H1 (cell line): ENCODE measurements at regions not wholly inside any gene's neighbourhood (a gene's known extent, or its start where the extent isn't known, plus 50 kb on each side); places are given as distances from the start of the nearest gene placed in this dataset.

Experiments
- CTCF ChIA-PET: fragments of 300-600 bp; sonication (Branson Sonifier 250); formaldehyde crosslinking; loops from one replicate; lab custom pipeline; 2021; ENCODE audit not compliant: partially characterized antibody; lab: Charles Lee
- POLR2A ChIA-PET: fragments of 300-600 bp; sonication (Branson Sonifier 250); formaldehyde crosslinking; loops from one replicate; lab custom pipeline; 2021; ENCODE audit warnings: inconsistent platforms; ENCODE audit not compliant: partially characterized antibody; lab: Charles Lee
- DNase-seq, 2 experiments: peaks; one replicate each; pipeline versions ENCODE4 v3.0.0 to v3.0.0-alpha.2; 2010 to 2022; ENCODE audit warnings: low spot score in 2 of 2, low read depth in 1 of 2, mixed read lengths in 1 of 2
- FAIRE-seq: peaks from 2 replicates; lab custom pipeline; 2011; peaks lifted over from hg19 to GRCh38; lab: Jason Lieb, UNC
- H2AFZ ChIP-seq: 2 replicates; pipeline ENCODE4 v1.8.1; 2012; ENCODE audit warnings: low read length, inconsistent platforms
- H2AK5ac ChIP-seq: 2 replicates; pipeline ENCODE4 v1.6.1; 2013; ENCODE audit warnings: low read depth, low read length
- H2BK120ac ChIP-seq: replicated peaks from 2 replicates; pipeline ENCODE3; 2013; ENCODE audit warnings: low read depth, low read length, inconsistent platforms
- H2BK12ac ChIP-seq: 2 replicates; pipeline ENCODE4 v1.6.1; 2013; ENCODE audit warnings: low read depth, low read length
- H2BK15ac ChIP-seq: 2 replicates; pipeline ENCODE4 v1.6.1; 2013; ENCODE audit warnings: low read length
- H2BK20ac ChIP-seq: 2 replicates; pipeline ENCODE4 v1.6.1; 2013; ENCODE audit warnings: low read length
- H2BK5ac ChIP-seq: 2 replicates; pipeline ENCODE4 v1.6.1; 2013; ENCODE audit warnings: low read depth, low read length
- H3K14ac ChIP-seq: 2 replicates; pipeline ENCODE4 v1.6.1; 2013; ENCODE audit warnings: inconsistent platforms; ENCODE audit not compliant: insufficient read length
- H3K18ac ChIP-seq: 2 replicates; pipeline ENCODE4 v1.6.1; 2013; ENCODE audit warnings: low read length; ENCODE audit errors: extremely low read depth
- H3K23ac ChIP-seq: 2 replicates; pipeline ENCODE4 v1.6.1; 2013; ENCODE audit warnings: inconsistent platforms; ENCODE audit not compliant: insufficient read length
- H3K23me2 ChIP-seq: 2 replicates; pipeline ENCODE4 v1.6.1; 2013; ENCODE audit warnings: low read depth, low read length
- H3K27ac ChIP-seq: 2 replicates; pipeline ENCODE4 v1.6.1; 2011; ENCODE audit warnings: low read depth, low read length, inconsistent platforms
- H3K27me3 ChIP-seq, 4 experiments: replicated peaks in 1 of 4; 1 replicate in 1 of 4; 2 replicates in 3 of 4; pipeline versions ENCODE4 v1.6.1 to v1.8.1; 2011 to 2013; ENCODE audit warnings: low read length in 3 of 4, mild to moderate bottlenecking in 3 of 4, inconsistent platforms in 2 of 4, mixed read lengths in 2 of 4, moderate library complexity in 1 of 4; ENCODE audit not compliant: control insufficient read depth in 3 of 4, insufficient read depth in 3 of 4; ENCODE audit errors: extremely low read depth in 1 of 4
- H3K36me3 ChIP-seq, 4 experiments: 2 replicates each; pipeline versions ENCODE4 v1.6.1 to v1.8.1; 2011 to 2013; ENCODE audit warnings: mild to moderate bottlenecking in 4 of 4, low read length in 3 of 4, moderate library complexity in 2 of 4, control low read depth in 1 of 4, inconsistent platforms in 1 of 4; ENCODE audit not compliant: insufficient read depth in 4 of 4, control insufficient read depth in 2 of 4
- H3K4ac ChIP-seq: replicated peaks from 2 replicates; pipeline ENCODE3; 2013; ENCODE audit warnings: low read length, low read depth, mixed read lengths, inconsistent platforms; ENCODE audit not compliant: insufficient read length
- H3K4me1 ChIP-seq, 4 experiments: replicated peaks in 1 of 4; 1 replicate in 1 of 4; 2 replicates in 3 of 4; pipeline versions ENCODE4 v1.6.1 to v1.8.1; 2011 to 2013; ENCODE audit warnings: low read length in 3 of 4, inconsistent platforms in 2 of 4, mixed read lengths in 1 of 4; ENCODE audit not compliant: insufficient read depth in 4 of 4, control insufficient read depth in 3 of 4
- H3K4me2 ChIP-seq, 2 experiments: 2 replicates each; pipeline versions ENCODE4 v1.6.1 to v1.8.1; 2011 to 2013; ENCODE audit warnings: low read depth in 2 of 2, low read length in 2 of 2, control low read depth in 1 of 2, inconsistent platforms in 1 of 2, mild to moderate bottlenecking in 1 of 2; ENCODE audit not compliant: insufficient read depth in 1 of 2
- H3K4me3 ChIP-seq, 4 experiments: fragments of 200-600, 300-600 bp in 1 of 4; sonication (generic), shearing (Covaris generic), sonication (Bioruptor Twin) in 1 of 4; 2 replicates each; pipeline versions ENCODE4 v1.5.1 to v1.8.1; 2011 to 2016; ENCODE audit warnings: low read length in 4 of 4, low read depth in 3 of 4, control low read depth in 2 of 4, inconsistent platforms in 2 of 4, mild to moderate bottlenecking in 2 of 4, mixed read lengths in 1 of 4, moderate library complexity in 1 of 4; ENCODE audit not compliant: insufficient read depth in 2 of 4; ENCODE audit errors: extremely low read depth in 1 of 4
- H3K56ac ChIP-seq: replicated peaks from 2 replicates; pipeline ENCODE3; 2013; ENCODE audit warnings: low read depth, mild to moderate bottlenecking, mixed read lengths, low read length, inconsistent platforms; ENCODE audit not compliant: insufficient read length
- H3K79me1 ChIP-seq: 2 replicates; pipeline ENCODE4 v1.6.1; 2013; ENCODE audit warnings: low read depth, low read length, control low read depth
- H3K79me2 ChIP-seq, 2 experiments: 2 replicates each; pipeline versions ENCODE4 v1.6.1 to v1.8.1; 2012 to 2013; ENCODE audit warnings: low read length in 2 of 2, mild to moderate bottlenecking in 2 of 2, inconsistent platforms in 1 of 2; ENCODE audit not compliant: insufficient read depth in 2 of 2, control insufficient read depth in 1 of 2
- H3K9ac ChIP-seq, 4 experiments: replicated peaks in 1 of 4; 1 replicate in 1 of 4; 2 replicates in 3 of 4; pipeline versions ENCODE4 v1.6.1 to v1.8.1; 2011 to 2013; ENCODE audit warnings: low read depth in 3 of 4, low read length in 3 of 4, control low read depth in 2 of 4, mild to moderate bottlenecking in 2 of 4, moderate library complexity in 2 of 4, inconsistent platforms in 1 of 4; ENCODE audit errors: extremely low read depth in 1 of 4
- H3K9me3 ChIP-seq, 2 experiments: 2 replicates each; pipeline versions ENCODE4 v1.6.1 to v1.8.1; 2012 to 2013; ENCODE audit warnings: mild to moderate bottlenecking in 2 of 2, moderate library complexity in 2 of 2, control low read depth in 1 of 2, inconsistent platforms in 1 of 2, low read depth in 1 of 2, low read length in 1 of 2, mixed read lengths in 1 of 2; ENCODE audit not compliant: insufficient read depth in 2 of 2
- H4K20me1 ChIP-seq, 2 experiments: replicated peaks in 1 of 2; 2 replicates each; pipeline versions ENCODE3 to v1.8.1; 2011 to 2013; ENCODE audit warnings: inconsistent platforms in 2 of 2, low read length in 2 of 2, mild to moderate bottlenecking in 1 of 2; ENCODE audit not compliant: insufficient read depth in 2 of 2, control insufficient read depth in 1 of 2
- H4K5ac ChIP-seq: 2 replicates; pipeline ENCODE4 v1.6.1; 2013; ENCODE audit warnings: low read length, low read depth, mixed read lengths, inconsistent platforms; ENCODE audit not compliant: insufficient read length
- H4K8ac ChIP-seq: 2 replicates; pipeline ENCODE4 v1.8.0; 2013; ENCODE audit warnings: mild to moderate bottlenecking, moderate library complexity, low read length, inconsistent platforms; ENCODE audit not compliant: insufficient read depth; ENCODE audit errors: extremely low read depth
- H4K91ac ChIP-seq: replicated peaks from 2 replicates; pipeline ENCODE3; 2013; ENCODE audit warnings: low read length, mixed read lengths, inconsistent platforms; ENCODE audit not compliant: insufficient read length
- CHD1 ChIP-seq: IDR thresholded peaks from 2 replicates; pipeline ENCODE4 v1.6.1; 2012; ENCODE audit warnings: low read depth, low read length, improper control_type of control experiment
- EP300 ChIP-seq, 2 experiments: IDR thresholded peaks; 1 replicate in 1 of 2; 2 replicates in 1 of 2; pipeline ENCODE4 v1.6.1; 2011 to 2012; ENCODE audit warnings: low read depth in 2 of 2, low read length in 2 of 2, mild to moderate bottlenecking in 2 of 2, borderline replicate concordance in 1 of 2, inconsistent platforms in 1 of 2, moderate library complexity in 1 of 2
- WGBS, 2 experiments: shearing (Covaris generic) in 1 of 2; methylation state at CpG; one replicate each; pipeline versions ENCODE4 v1.1.6 to v1.1.7; 2013 to 2015; ENCODE audit warnings: low lambda C conversion rate in 2 of 2, mixed read lengths in 2 of 2, inconsistent platforms in 1 of 2, low coverage in 1 of 2, missing lambda C conversion rate in 1 of 2; ENCODE audit not compliant: insufficient replicate concordance in 2 of 2, insufficient coverage in 1 of 2, insufficient read length in 1 of 2; ENCODE audit errors: extremely low coverage in 1 of 2, missing lambda C conversion rate in 1 of 2; 5-methylcytosine and 5-hydroxymethylcytosine counted together

GRCh38 chr12:90593596-90594295 lies 361.2 kb downstream of the CCER1 start:
- H4K8ac ChIP-seq = no peak overlapping the region
- FAIRE-seq (no peak), DNase-seq (no peak)
- POLR2A ChIA-PET = no interaction called here
- no peaks in the 10 kb centered on the region for H3K79me1 ChIP-seq
- H3K27ac ChIP-seq = no peak overlapping the region
- no peaks in the 10 kb centered on the region for H4K20me1 ChIP-seq
- H4K5ac ChIP-seq = no peak overlapping the region
- no peak overlapping the region for H3K56ac ChIP-seq
- H2AFZ ChIP-seq = no peak overlapping the region
- no peak overlapping the region for H2AK5ac ChIP-seq
- CTCF ChIA-PET = no interaction called here
- WGBS, 2 experiments = 91% methylated on average over 2 of the region's 2 CpGs; no CpG with 5 or more reads in 1 of the 2 experiments
- H3K18ac ChIP-seq = no peak overlapping the region
- H3K23ac ChIP-seq = no peak overlapping the region
- no peak overlapping the region for H2BK5ac ChIP-seq
- no peaks in the 10 kb centered on the region for H3K36me3 ChIP-seq
- H4K91ac ChIP-seq = no peak overlapping the region
- no peak overlapping the region for H3K4ac ChIP-seq
- H3K27me3 ChIP-seq = no peaks in the 10 kb centered on the region
- TF ChIP-seq CHD1 (no peak), EP300 (IDR thresholded peaks at IDR 0.05; ENCODE audit: borderline replicate concordance in 1 of 2, low read depth in 2 of 2, low read length in 2 of 2) (no peak)
- H3K23me2 ChIP-seq = no peaks in the 10 kb centered on the region
- H2BK12ac ChIP-seq = no peak overlapping the region
- H2BK20ac ChIP-seq = no peak overlapping the region
- no peak overlapping the region for H3K14ac ChIP-seq
- no peaks in the 10 kb centered on the region for H3K9me3 ChIP-seq
- no peak overlapping the region for H3K9ac ChIP-seq
- no peak overlapping the region for H2BK120ac ChIP-seq
- no peak overlapping the region for H3K4me2 ChIP-seq
- H2BK15ac ChIP-seq = no peak overlapping the region
- H3K4me1 ChIP-seq = no peaks in the 10 kb centered on the region
- H3K4me3 ChIP-seq = no peak overlapping the region
- no peaks in the 10 kb centered on the region for H3K79me2 ChIP-seq
